HepG2 (cell line): ENCODE measurements at regions not wholly inside any gene's neighbourhood (a gene's known extent, or its start where the extent isn't known, plus 50 kb on each side); places are given as distances from the start of the nearest gene placed in this dataset.

Experiments used
- ATAC-seq: fragments of 200-7000 bp; cut with Tn5 transposase; 3 replicates; pipeline ENCODE4 v1.9.1; 2020; ENCODE audit warnings: mild to moderate bottlenecking, moderate library complexity
- BruUV-seq: library from RNA; stranded (reverse); fragments of 400-500 nt; replicated peaks from 2 replicates; lab custom pipeline; 2021; lab: Mats Ljungman, UMichigan
- CTCF ChIA-PET: fragments of 300-600 bp; formaldehyde crosslinking; extraction: SDS; loops from one replicate; lab custom pipeline; 2021; ENCODE audit warnings: low total read pairs, inconsistent platforms, low intra/inter-chr PET ratio; lab: Yijun Ruan, JAX
- POLR2A ChIA-PET: fragments of 350-600 bp; sonication (Branson Sonifier 250); formaldehyde crosslinking; loops from one replicate; lab custom pipeline; 2020; ENCODE audit warnings: antibody characterized with exemption, inconsistent platforms; lab: Yijun Ruan, JAX
- DNase-seq: peaks from one replicate; pipeline ENCODE4 v3.0.0-alpha.2; 2015; ENCODE audit warnings: low spot score
- FAIRE-seq: peaks from 3 replicates; lab custom pipeline; 2011; peaks lifted over from hg19 to GRCh38; lab: Jason Lieb, UNC
- H2AFZ ChIP-seq: one replicate; pipeline ENCODE4 v1.6.1; 2011; ENCODE audit warnings: low read length, inconsistent platforms
- H3K27ac ChIP-seq: fragments of 300-600 bp; 3 replicates; pipeline ENCODE4 v1.8.0; 2011; ENCODE audit warnings: mixed run types, mild to moderate bottlenecking, mixed read lengths, low read length, inconsistent platforms; ENCODE audit not compliant: insufficient read depth; ENCODE audit errors: extremely low read length
- H3K27me3 ChIP-seq, 2 experiments: fragments of 200-600 bp in 1 of 2; 2 replicates in 1 of 2; 3 replicates in 1 of 2; pipeline versions ENCODE4 v1.6.0 to v1.8.0; 2011; ENCODE audit warnings: low read length in 2 of 2, mild to moderate bottlenecking in 2 of 2, moderate library complexity in 2 of 2, inconsistent platforms in 1 of 2; ENCODE audit not compliant: insufficient read depth in 2 of 2, control insufficient read depth in 1 of 2
- H3K36me3 ChIP-seq, 2 experiments: fragments of 200-600 bp in 1 of 2; replicated peaks in 1 of 2; 2 replicates in 1 of 2; 3 replicates in 1 of 2; pipeline versions ENCODE4 v1.5.1 to v1.8.0; 2011; ENCODE audit warnings: low read length in 2 of 2, inconsistent platforms in 1 of 2; ENCODE audit not compliant: insufficient read depth in 2 of 2, control insufficient read depth in 1 of 2
- H3K4me1 ChIP-seq: 2 replicates; pipeline ENCODE4 v1.5.1; 2012; ENCODE audit warnings: low read length, inconsistent platforms; ENCODE audit not compliant: insufficient read depth
- H3K4me2 ChIP-seq: 2 replicates; pipeline ENCODE4 v1.6.0; 2011; ENCODE audit warnings: low read depth, low read length, inconsistent platforms
- H3K4me3 ChIP-seq, 3 experiments: fragments of 200-600 bp in 1 of 3; sonication (generic), shearing (Covaris generic) in 1 of 3; replicated peaks in 1 of 3; 2 replicates each; pipeline ENCODE4 v1.5.1; 2011 to 2016; ENCODE audit warnings: low read length in 3 of 3, inconsistent platforms in 2 of 3, low read depth in 2 of 3, mild to moderate bottlenecking in 2 of 3, control low read depth in 1 of 3, mixed read lengths in 1 of 3; ENCODE audit not compliant: insufficient read depth in 1 of 3
- H3K79me2 ChIP-seq: one replicate; pipeline ENCODE4 v1.6.1; 2011; ENCODE audit warnings: low read length, inconsistent platforms; ENCODE audit not compliant: insufficient read depth
- H3K9ac ChIP-seq: 2 replicates; pipeline ENCODE4 v1.6.0; 2011; ENCODE audit warnings: mild to moderate bottlenecking, low read depth, low read length, inconsistent platforms; ENCODE audit not compliant: insufficient read depth
- H3K9me3 ChIP-seq: 2 replicates; pipeline ENCODE4 v1.5.1; 2012; ENCODE audit warnings: mild to moderate bottlenecking, low read length
- H4K20me1 ChIP-seq: 2 replicates; pipeline ENCODE4 v1.6.0; 2011; ENCODE audit warnings: inconsistent platforms, mild to moderate bottlenecking, low read length, moderate library complexity; ENCODE audit not compliant: insufficient read depth
- MAFK ChIP-seq, 2 experiments: IDR thresholded peaks in 1 of 2; conservative IDR thresholded peaks in 1 of 2; 2 replicates each; pipeline ENCODE4 v1.6.1; 2011; ENCODE audit warnings: improper control_type of control experiment in 2 of 2, low read length in 2 of 2
- SAP130 ChIP-seq: IDR thresholded peaks from 2 replicates; pipeline ENCODE4 v1.6.1; 2016; ENCODE audit warnings: low read depth
- SIX1 ChIP-seq: sonication (generic); formaldehyde crosslinking; IDR thresholded peaks from 2 replicates; pipeline ENCODE4 v1.4.0; 2020; ENCODE audit warnings: missing genetic modification reagents, borderline replicate concordance
- ZNF101 ChIP-seq: sonication (generic); formaldehyde crosslinking; IDR thresholded peaks from 2 replicates; pipeline ENCODE4 v1.4.0; 2020; ENCODE audit warnings: mild to moderate bottlenecking, low read depth, missing genetic modification reagents, borderline replicate concordance
- ZNF207 ChIP-seq: fragments of 450-650 bp; IDR thresholded peaks from 2 replicates; pipeline ENCODE4 v1.6.1; 2016; ENCODE audit warnings: antibody characterized with exemption, borderline replicate concordance
- ZNF225 ChIP-seq: sonication (generic); formaldehyde crosslinking; IDR thresholded peaks from 2 replicates; pipeline ENCODE4 v1.4.0; 2020; ENCODE audit warnings: mild to moderate bottlenecking, missing genetic modification reagents
- ZNF552 ChIP-seq: sonication (generic); formaldehyde crosslinking; IDR thresholded peaks from 2 replicates; pipeline ENCODE4 v1.9.0; 2022; ENCODE audit warnings: missing genetic modification reagents, mild to moderate bottlenecking, borderline replicate concordance
- ZNF709 ChIP-seq: sonication (generic); formaldehyde crosslinking; IDR thresholded peaks from 2 replicates; pipeline ENCODE4 v1.5.0; 2020; ENCODE audit warnings: mild to moderate bottlenecking, missing genetic modification reagents
- whole genome bisulfite sequencing: methylation state at CpG from one replicate; pipeline ENCODE4 v1.1.6; 2017; ENCODE audit warnings: low lambda C conversion rate; 5-methylcytosine and 5-hydroxymethylcytosine counted together
- in situ Hi-C: cut with HindIII; loops from 2 replicates; pipeline ENCODE4 v1.10.0; 2017; ENCODE audit warnings: low pct_unique_long_range_greater_than_20kb; ENCODE audit not compliant: extremely low pct_ligation_motif_present
- intact Hi-C: fragments of 100-400 bp; cut with micrococcal nuclease; formaldehyde crosslinking; loops from one replicate; pipeline ENCODE4 v1.10.0; 2022; ENCODE audit not compliant: unreplicated experiment
- TF ChIP-seq, protein P1 (sequence below): IDR thresholded peaks from 2 replicates; pipeline ENCODE4 v1.6.1; 2016; ENCODE audit warnings: missing compliant biosample characterization, missing genetic modification reagents, borderline replicate concordance

DNA sequence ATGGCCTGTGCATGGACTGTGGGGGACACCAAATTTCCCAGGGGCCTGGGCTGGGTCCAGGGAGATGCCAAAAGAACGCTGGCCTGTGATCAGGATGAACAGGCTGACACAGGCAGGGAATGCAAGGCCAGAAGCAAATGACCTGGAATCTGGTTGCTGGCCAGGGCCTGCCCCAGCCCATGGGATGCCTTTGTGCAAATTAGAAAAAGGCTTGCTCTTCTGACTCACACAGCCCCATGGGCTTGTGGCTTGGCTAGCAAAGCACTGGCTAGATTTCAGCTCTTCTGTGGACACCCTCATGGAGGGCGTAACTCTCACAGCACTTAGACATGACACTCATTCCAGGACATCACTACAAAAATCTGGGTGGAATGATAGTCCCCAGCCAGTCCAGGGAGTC, 356.0 kb downstream of the SHQ1 start (continued):
- no peak for TF ChIP-seq SAP130 (CRISPR knock-in tag)

- ATAC-seq (no peak), DNase-seq (no peak), FAIRE-seq (no peak)
- intact Hi-C loops (no loop called here), in situ Hi-C loops (no loop called here)
- Histone ChIP-seq H3K9me3 (no peaks in the 10 kb centered on the region), H3K9ac (no peak overlapping the region), H2AFZ (no peak overlapping the region), H3K4me1 (peaks cover 24% of the 10 kb centered on the region), H3K4me3 (no peak overlapping the region), H3K79me2 (no peaks in the 10 kb centered on the region), H4K20me1 (no peaks in the 10 kb centered on the region), H3K4me2 (no peak overlapping the region), H3K27me3 (peaks cover 0 to 11% of the 10 kb centered on the region in 2 experiments; a peak in 2 of 5 replicates), H3K36me3 (no peaks in the 10 kb centered on the region), H3K27ac (no peak overlapping the region)
- TF ChIP-seq SIX1, result no peak
- TF ChIP-seq ZNF207, result no peak
- TF ChIP-seq MAFK (conservative IDR thresholded peaks at IDR 0.05 in 1 of 2, IDR thresholded peaks at IDR 0.05 in 1 of 2; ENCODE audit: low read length in 2 of 2), result no peak
- TF ChIP-seq ZNF552 (CRISPR knock-in tag), result no peak
- no peak for TF ChIP-seq ZNF101
- TF ChIP-seq ZNF709 (CRISPR knock-in tag), result no peak
- TF ChIP-seq, protein P1, sequence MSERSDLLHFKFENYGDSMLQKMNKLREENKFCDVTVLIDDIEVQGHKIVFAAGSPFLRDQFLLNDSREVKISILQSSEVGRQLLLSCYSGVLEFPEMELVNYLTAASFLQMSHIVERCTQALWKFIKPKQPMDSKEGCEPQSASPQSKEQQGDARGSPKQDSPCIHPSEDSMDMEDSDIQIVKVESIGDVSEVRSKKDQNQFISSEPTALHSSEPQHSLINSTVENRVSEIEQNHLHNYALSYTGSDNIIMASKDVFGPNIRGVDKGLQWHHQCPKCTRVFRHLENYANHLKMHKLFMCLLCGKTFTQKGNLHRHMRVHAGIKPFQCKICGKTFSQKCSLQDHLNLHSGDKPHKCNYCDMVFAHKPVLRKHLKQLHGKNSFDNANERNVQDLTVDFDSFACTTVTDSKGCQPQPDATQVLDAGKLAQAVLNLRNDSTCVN (CRISPR knock-in tag), result no peak
- no peak for TF ChIP-seq ZNF225 (CRISPR knock-in tag)
- ChIA-PET POLR2A (no interaction called here), CTCF (no interaction called here)
- no TSS peak for BruUV-seq
- 19% methylated on average over 6 of the region's 6 CpGs for WGBS
Measured at GRCh38 chr3:72490688-72491435, 357.4 kb downstream of the SHQ1 start.
